ENCODE measurements at regions not wholly inside any gene's neighbourhood (a gene's known extent, or its start where the extent isn't known, plus 50 kb on each side); places are given as distances from the start of the nearest gene placed in this dataset.
A peak's percentile ranks its signal among the peaks of the same experiment; 100 is the strongest.

DNA sequence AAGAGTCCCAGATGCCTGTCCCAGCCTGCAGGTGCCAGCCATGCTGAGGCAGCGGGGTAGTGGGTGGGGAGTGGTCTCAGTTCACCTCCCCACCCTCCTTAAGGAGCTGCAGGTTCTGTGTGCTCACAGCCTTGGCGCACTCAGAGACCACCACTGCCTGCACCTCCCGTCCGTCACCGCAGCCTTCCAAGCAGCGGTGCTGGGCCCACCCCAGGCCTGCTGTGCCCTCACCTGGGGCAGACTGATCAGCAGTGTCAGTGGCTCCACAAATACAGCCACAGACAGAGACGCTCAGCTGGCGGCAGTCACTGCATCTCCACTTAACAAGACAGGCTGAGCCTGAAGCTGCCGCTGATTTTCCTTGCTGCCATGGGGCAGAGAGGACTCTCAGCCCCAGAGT is 120.2 kb downstream of the RFLNA start:
- DNase-seq (ENCODE audit: low read depth in 2 of 2) = no peak

DNA sequence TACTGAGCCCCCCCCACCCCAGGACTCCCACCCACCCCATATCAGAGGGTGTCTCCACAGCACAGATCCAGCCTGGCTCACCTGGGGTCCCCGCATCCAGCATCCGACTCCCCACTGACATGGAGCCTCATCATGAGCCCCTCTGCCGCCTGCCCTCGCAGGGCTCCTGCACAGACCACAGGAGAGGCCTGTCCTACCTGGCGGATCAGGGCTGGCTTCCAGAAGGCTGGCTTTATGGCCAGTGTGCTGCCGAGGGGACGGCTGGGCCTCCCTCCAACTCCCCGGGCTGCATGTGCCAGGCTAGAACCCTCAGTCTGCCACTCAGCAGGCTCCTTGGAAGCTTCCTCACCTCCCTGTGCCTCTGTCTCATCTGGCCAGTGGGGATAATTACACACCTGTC is 119.0 kb downstream of the RFLNA start:
- no peak for DNase-seq (ENCODE audit: low read depth in 2 of 2)

DNA sequence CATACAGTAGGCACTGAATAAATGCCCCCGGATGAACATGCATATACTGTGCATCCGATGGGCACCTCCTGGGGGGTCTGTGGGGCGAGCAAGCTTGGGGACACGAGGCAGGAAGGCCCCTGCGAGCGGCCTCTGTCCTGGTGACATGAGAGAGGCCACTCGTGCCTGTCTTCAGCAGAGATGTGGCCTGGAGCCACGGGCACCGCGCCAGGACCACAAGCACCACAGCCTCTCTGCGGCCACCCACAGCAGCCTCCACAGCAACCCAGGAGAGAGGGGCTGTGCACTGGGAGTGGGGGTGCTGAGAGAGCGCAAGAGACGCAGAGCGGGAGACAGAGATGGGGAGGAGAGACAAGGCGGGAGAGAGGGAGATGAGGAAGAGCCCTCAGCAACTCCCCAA is 118.5 kb downstream of the RFLNA start:
- DNase-seq (ENCODE audit: low read depth in 2 of 2) = no peak

DNA sequence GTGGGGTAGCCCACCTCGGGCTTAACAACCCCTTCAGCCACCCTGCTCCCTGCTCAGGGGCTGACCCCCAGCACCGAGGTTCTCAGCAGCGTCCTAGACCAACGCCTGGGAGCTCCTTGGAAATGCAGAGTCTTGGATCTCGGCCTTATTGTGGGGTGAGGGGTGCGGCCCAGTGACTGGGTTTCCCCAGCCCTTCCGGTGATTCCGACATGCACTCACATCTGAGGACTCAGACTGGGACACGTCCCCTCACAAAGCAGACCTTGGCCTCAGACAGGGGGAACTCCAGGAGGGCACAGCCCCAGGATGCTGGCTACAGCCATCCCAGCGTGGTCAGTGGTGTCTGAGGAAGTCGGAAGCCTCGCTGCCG is 117.7 kb downstream of the RFLNA start:
- DNase-seq (ENCODE audit: low read depth in 2 of 2) = no peak

DNA sequence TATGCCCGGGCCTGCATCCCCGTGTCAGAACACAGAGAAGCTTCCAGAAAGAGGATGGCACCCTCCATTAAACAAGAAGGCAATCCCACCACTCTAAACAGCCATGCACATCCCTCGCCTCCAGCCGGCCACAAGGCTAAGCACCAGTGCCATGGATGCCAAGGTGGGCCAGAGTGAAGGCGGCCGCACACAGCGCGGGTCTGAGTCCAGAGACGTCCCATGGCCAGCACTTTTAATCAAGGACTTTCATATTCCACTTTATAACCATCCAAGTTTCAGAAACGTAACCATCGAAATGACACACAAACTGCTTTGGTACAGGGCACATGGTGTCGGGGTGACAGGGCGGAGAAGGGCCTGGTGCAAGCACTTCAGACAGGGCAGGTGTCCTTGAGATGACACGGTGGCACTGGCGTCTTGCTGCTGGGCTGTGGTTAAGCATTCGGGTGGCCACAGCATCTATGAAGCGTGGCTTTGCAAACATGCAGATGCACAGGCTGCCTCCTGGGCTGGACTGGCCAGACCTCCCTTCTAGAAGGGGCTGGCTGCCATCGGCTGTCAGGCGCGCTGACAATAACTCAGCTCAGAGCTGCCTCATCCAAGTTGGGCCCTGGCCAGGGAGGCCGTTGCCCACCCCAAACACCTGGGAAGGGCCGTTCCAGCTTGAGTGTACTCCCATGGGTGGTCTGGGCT is 117.2 kb downstream of the RFLNA start:
- no peak for DNase-seq (ENCODE audit: low read depth in 2 of 2)

DNA sequence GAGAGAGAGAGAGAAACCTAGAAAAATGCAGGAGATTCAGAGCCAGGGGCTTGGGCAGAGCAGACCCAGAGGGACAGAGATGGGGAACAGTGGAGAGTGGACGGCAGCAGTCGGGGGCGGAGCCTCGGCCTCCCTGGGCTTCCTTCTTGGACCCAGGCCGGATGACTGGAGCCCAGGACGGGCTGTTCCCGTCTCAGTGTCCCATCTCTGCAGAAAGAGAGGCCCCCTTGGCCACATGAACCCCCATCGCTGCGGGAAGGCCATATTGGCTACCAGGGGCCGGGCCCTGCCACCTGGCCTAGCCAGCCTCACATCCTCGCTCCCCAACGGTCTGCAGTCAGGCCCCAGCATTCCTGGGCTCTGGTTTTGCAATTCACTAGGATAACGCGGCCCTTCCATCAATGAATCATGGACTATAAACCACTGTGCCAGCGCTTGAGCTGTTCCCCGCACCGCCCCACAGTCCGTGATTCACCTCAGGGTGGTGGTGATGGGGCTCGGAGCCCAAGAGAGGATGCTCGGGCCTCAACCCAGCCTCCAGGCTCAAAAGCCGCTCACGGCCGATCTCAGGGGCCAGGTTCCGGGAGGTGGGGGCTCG is 116.5 kb downstream of the RFLNA start:
- no peak for DNase-seq (ENCODE audit: low read depth in 2 of 2)

DNA sequence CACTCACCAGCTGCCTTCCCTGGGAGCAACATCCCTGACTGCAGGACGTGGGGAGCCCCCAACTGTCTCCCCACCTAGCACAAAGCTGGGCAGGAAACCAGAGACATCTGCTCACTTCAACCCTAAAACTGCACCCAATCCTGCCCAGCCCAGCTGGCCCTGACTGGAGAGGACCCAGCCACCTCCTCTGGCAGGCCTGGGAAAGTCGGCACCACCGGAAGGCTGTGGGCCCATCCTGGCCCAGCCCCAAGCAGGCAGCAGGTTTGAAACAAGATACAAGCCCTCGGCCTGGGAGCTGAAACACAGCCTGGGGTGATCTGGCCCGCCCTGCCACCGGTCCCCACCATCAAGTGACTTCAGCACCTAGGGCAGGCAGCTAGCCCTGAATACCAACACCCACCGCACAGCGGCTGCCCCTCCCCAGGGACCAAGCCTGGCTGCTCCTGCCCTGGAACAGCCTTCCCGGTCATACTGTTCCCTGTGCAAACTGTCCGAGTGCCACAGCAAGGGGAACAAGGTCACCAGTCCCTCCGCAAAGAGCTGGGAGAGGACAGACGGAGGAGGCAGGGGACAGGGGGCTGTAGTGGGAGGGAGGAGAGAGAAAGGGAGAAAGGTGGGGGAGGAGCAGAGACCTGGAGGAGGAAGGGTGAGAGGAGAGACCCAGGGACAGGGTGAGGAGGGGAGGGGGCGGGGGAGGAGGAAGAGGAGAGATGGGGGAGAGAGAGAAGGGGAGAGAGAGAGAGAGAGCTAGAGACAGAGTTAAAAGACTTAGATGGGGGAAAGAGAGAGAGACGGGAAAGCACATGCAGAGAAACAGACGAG is 115.7 kb downstream of the RFLNA start:
- no peak for DNase-seq (ENCODE audit: low read depth in 2 of 2)

DNA sequence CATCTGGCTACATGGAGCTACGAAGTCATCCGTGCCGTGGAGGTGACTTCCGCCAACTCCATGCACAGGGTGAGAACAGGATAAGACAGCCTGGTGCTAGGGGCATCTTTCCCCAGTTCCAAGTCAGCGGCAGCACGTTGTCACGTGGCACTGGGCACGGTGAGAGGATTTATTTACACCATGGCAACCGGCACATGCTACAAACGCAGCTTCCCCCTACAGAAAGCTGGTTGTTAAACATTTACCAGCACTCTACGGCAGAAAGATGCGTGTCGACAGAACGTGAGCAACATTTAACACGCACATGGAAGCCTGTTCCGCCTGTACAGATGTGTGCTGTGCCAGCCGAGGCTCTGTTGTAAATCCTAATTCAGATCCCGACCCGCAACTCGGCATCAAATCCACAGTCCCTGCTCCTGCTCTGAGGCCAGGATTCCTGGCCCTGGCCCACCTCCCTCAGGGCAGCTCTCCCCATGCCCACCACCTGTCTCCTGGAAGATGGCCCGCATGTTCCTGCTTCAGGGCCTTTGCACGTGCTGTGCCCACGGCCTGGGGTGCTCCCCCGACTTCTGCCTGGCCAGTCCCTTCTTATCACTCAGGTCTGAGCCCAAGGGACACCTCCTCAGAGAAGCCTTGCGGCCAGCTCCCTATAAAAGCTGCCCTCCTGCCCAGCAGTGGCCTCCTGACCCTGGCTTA is 114.1 kb downstream of the RFLNA start:
- no peak for DNase-seq (ENCODE audit: low read depth in 2 of 2)

DNA sequence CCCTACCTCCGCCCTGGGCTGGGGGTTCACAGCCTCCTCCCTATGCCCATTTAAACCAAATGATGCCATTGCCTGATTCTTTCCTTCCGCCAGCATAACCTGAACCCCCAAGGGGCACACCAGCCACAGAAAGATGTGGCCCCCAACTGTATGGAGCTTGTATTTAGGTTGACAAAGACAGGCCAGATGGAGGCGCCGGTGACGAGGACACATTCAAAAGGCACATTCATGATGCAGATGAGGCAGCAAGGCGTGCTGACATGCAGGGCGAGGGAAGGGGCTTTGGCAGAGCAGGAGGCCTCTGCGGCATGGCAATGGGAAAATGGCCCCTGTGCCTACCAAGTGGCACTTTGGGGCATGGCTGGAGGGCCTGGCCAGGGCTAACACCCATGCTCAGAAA is 112.2 kb downstream of the RFLNA start:
- DNase-seq (ENCODE audit: low read depth in 2 of 2) = no peak

DNA sequence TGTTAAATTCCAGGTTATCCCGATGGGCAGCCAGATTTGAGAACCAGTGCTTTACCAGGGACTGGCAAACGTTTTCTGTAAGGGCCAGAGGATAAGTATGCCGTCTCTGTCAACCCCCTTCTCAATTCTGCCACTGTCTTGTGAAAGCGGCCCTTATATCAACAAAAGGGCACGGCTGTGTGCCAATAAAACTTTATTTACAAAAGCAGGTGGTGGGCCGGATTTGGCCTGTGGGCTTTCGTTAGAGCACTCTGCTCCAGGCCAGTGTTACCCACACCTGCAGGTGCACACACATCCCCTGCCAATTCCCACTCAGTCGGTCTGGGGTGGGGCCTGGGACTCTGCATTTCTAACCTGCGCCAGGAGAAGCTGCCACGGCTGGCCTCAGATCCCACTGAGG is 111.2 kb downstream of the RFLNA start:
- no peak for DNase-seq (ENCODE audit: low read depth in 2 of 2)

DNA sequence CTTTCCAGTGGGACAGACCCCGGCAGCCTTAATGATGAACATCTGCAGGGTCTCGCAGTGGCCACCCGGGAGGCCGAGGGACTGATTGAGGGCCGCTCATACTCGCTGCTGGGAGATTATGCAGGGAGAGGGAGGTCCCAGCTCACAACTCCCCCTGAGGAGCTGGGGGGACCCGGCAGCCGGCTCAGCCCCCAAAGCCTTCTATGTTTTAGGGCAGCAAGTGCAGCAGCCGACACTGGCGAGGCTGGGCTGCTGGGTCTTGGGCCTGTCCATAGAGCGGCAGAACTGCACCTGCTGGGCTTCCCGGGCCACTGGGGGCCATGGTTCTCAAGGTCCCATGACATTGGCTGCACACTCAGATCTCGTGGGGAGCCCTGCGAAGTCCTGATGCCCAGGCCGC is 110.7 kb downstream of the RFLNA start:
- no peak for DNase-seq (ENCODE audit: low read depth in 2 of 2)

DNA sequence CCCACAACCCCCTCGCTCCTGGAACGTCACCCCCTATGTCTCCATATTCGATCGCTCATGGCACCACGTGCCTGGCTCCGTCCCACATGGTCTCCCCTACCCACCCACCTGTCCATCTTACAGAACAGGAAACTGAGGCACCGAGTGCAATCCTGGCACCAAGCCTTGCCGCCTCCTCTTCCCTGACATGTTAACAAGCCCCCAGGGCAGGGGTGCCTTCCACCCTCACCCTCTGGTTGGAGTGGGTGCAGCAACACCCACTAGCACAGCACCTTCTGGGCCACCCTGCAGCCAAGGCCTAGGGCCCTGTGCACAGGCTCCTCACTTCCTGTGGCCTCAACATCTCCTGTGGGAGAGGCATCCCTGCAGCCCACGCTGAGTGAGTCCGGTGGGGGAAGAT is 110.3 kb downstream of the RFLNA start:
- DNase-seq (ENCODE audit: low read depth in 2 of 2) = no peak

DNA sequence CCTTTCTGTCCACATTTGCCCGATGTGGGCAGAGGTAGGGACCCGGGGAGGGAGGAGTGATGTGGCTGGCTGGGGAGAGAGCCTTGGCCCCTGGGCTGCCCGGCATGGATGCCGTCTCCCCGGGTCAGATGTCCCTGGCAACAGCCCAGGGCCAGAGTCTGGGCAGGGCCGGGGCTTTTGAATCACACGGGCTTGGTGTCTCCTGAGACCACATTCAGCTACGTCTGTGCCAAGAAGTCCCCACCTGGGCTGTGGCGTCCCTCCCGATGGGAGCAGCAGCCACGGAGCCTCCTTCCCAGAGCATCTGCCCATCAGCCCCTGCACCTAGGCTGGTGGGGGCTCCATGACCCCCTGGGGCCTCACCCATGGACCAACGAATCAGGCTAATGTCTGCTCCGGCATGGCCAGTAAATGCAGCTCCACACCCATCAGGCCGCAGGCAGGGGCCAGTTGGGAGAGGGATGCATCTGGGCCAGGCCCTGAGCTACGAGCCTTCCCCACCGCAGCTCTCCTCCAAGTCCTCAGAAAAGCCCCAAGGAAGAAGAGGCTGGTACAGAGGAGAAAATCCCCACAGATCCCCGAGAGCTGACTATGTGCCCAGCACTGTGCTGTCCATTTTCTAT is 109.4 kb downstream of the RFLNA start:
- no peak for DNase-seq (ENCODE audit: low read depth in 2 of 2)

DNA sequence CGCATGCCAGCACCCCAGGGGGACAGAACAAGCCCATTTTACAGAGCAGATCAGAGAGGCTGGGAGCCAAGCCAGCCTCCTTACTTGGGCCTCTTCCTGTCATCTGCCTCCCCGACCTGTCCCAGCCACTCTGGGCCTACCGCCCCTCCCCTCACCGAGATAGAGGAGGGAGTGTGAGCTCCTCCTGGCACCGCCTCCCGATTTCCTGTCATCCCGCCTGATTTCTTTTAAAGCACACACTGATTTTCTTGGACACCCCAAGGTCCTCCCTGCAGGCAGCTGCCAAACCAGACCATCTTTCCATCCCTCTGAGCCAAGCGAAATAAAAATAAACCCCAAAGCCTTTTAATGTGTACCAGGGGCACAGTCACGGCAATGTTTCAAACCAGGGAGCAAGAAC is 108.4 kb downstream of the RFLNA start:
- DNase-seq (ENCODE audit: low read depth in 2 of 2) = no peak

DNA sequence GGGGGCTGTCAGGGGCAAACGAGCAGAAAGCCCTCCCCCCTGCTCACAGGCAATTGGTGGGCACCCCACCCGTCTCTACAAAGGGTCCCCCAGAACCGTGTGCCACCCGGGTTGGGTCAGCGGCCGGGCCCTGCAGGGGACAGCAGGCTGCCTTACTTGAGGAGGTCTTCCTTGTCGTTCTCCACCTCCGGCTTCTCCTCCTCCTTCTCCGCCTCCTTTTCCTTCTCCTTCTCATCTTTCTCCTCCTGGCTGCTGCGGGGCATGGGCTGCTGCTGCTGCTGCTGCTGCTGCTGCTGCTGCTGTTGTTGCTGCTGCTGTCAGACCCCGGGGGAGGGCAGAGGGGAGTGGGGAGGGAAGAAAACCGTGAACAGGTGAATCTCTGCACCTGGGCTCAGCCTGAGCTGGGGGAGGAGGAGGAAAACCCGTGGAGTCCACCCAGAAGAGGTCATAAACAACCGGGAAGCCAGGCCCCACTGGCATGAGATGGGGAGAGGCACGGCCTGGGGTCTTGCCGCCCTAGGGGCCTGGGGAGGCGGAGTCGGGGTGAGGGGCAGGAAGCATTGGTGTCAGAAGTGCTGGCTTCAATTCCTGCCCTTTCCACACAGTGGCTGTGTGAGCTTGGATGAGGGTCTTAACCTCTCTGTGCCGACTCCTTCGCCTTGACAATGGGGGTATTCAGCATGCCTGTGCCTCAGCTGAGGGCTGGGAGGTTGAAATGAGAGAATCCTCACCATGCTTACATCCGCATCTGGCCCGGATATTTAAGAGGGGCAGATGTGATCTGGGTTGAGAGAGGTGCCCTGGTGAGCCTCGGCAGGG is 107.6 kb downstream of the RFLNA start:
- no peak for DNase-seq (ENCODE audit: low read depth in 2 of 2)

DNA sequence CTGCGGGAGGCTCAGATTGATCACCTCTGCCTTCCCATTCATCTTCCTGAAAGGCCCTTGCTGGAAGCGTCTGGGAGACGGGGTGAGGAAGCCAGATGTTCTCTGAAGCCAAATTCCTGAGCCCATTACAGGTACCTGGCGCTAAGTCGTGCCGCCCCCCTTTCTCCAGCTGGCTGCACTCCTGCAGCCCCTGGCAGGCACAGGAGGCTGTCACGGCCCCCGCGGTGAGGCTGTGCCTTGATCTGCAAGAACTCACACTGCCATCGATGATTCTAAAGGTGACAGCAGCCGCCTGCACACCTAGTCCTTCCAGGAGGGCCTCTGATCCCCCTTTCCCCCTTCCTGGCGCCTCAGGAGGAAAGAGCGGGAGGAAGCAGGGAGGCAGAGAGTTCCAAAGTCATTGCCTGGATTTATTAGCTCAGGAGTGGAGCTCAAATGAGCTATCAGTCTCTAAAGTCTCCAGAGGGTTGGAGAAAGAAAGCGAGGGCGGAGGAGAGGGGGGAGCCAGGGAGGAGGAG is 106.9 kb downstream of the RFLNA start:
- no peak for DNase-seq (ENCODE audit: low read depth in 2 of 2)

DNA sequence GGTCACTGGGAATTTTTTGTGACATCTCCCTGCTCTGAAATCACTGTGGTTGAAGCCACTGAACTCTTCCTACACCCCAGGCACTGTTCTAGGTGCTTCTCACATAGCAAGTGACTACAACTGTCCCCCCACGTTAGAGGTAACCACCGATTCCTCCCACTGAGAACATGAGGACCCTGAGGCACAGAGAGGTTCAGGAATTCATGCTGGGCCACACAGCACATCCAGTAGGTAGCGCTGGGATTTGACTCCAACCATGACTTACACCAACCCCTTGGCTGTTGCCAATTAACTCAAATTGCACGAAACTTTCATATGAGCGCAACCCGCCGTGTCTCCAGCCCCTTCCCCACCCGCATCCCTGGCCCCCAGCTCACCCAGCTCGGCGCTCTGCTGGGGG is 105.2 kb downstream of the RFLNA start:
- no peak for DNase-seq (ENCODE audit: low read depth in 2 of 2)

DNA sequence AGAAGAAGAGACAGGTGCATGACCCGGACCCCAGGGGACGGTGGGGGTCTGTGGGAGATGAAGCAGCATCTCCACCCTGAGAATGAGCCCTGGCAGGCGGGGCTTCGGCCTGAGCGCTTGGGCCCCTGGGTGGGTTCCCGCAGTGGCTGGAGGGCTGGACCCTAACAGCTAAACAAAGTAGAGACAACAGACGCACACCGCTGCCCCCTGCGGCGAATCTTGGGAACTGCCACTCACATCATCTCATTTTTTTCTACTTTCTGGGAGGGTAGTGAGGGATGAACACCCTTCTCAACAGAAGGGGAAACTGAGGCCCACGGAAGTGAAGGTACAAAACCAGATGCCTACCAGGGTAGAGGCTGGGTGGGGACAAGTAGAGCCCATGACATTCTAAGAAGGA is 104.7 kb downstream of the RFLNA start:
- DNase-seq (ENCODE audit: low read depth in 2 of 2) = peak; percentile 51 to 54

DNA sequence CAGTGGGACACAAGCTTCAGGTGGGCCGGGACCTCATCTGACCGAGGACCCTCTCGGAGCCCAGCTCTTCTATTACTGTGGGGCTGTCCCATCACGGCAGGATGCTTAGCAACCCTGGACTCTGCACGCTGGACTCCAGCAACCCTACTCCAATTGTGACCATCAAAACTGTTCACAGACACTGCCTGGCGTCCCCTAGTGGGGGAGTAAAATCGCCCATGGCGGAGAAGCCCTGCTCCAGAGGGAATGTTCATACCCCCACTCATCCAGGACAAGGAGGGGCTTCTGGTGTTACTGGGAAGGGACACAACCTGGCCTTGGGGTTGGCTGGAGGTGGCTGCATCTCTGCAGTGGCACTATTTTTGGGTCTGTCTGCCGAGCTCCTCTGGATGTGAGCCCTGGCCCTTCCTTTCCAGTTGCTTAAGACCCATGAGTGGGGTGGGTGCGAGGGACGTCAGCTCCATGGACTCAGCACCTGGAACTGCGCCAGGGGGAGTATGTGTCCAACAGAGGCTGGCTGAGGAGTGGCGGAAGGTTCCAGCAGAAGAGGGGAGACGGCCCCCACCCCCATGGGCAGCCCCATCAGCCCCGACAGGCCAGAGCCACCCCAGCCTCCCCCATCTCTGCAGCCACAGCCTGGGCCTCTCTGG is 103.8 kb downstream of the RFLNA start:
- no peak for DNase-seq (ENCODE audit: low read depth in 2 of 2)
